H7 (cell line): ENCODE measurements at regions not wholly inside any gene's neighbourhood (a gene's known extent, or its start where the extent isn't known, plus 50 kb on each side); places are given as distances from the start of the nearest gene placed in this dataset.
"Not testable (repeated sequence)": the region's sequence is repeated elsewhere in the genome, so short reads cannot be mapped to it uniquely, and the experiment has no call there.

Source experiments
- DNase-seq: peaks from one replicate; pipeline ENCODE4 v3.0.0; 2012
- H3K27me3 ChIP-seq: 2 replicates; pipeline ENCODE4 v1.6.0; 2011; ENCODE audit warnings: mild to moderate bottlenecking, low read length; ENCODE audit not compliant: control insufficient read depth, insufficient read depth
- H3K36me3 ChIP-seq: replicated peaks from 2 replicates; pipeline ENCODE4 v1.5.1; 2011; ENCODE audit warnings: low read length; ENCODE audit not compliant: control insufficient read depth, insufficient read depth
- H3K4me3 ChIP-seq: 2 replicates; pipeline ENCODE4 v1.5.1; 2011; ENCODE audit warnings: low read depth, mild to moderate bottlenecking, control low read depth, low read length, moderate library complexity; ENCODE audit not compliant: insufficient read depth

GRCh38 chr18:4807604-4808293, 352.6 kb upstream of the DLGAP1 start:
- Histone ChIP-seq H3K27me3 (no peaks in the 10 kb centered on the region), H3K4me3 (no peak overlapping the region), H3K36me3 (no peaks in the 10 kb centered on the region)
- no peak for DNase-seq

GRCh38 chr18:4806331-4806730, 351.2 kb upstream of the DLGAP1 start:
- no peak overlapping the region for H3K4me3 ChIP-seq
- DNase-seq: no peak
- H3K27me3 ChIP-seq: no peaks in the 10 kb centered on the region
- H3K36me3 ChIP-seq: no peaks in the 10 kb centered on the region

GRCh38 chr18:4802296-4802695, 347.2 kb upstream of the DLGAP1 start:
- Histone ChIP-seq H3K36me3 (no peaks in the 10 kb centered on the region), H3K27me3 (no peaks in the 10 kb centered on the region)
- no peak for DNase-seq

GRCh38 chr18:4801151-4801550, 346.0 kb upstream of the DLGAP1 start:
- no peaks in the 10 kb centered on the region for H3K27me3 ChIP-seq
- H3K4me3 ChIP-seq: no peak overlapping the region
- DNase-seq: no peak
- no peaks in the 10 kb centered on the region for H3K36me3 ChIP-seq

More at GRCh38 chr18:4802296-4802695, 347.2 kb upstream of the DLGAP1 start:
- no peak overlapping the region for H3K4me3 ChIP-seq

GRCh38 chr18:4797002-4797685, 342.0 kb upstream of the DLGAP1 start:
- no peak overlapping the region for H3K4me3 ChIP-seq
- no peaks in the 10 kb centered on the region for H3K36me3 ChIP-seq
- DNase-seq: no peak
- H3K27me3 ChIP-seq: no peaks in the 10 kb centered on the region

- Histone ChIP-seq H3K36me3 (no peaks in the 10 kb centered on the region), H3K4me3 (no peak overlapping the region)
These were observed 334.4 kb upstream of the DLGAP1 start for GRCh38 chr18:4789506-4789905.

GRCh38 chr18:4781873-4782272, 326.8 kb upstream of the DLGAP1 start:
- no peaks in the 10 kb centered on the region for H3K36me3 ChIP-seq
- H3K27me3 ChIP-seq: no peaks in the 10 kb centered on the region
- H3K4me3 ChIP-seq: no peak overlapping the region
- no peak for DNase-seq

More at GRCh38 chr18:4789506-4789905, 334.4 kb upstream of the DLGAP1 start:
- no peaks in the 10 kb centered on the region for H3K27me3 ChIP-seq
- no peak for DNase-seq

GRCh38 chr18:4765401-4765800, 310.3 kb upstream of the DLGAP1 start:
- peak; percentile 62 for DNase-seq
- Histone ChIP-seq H3K27me3 (no peaks in the 10 kb centered on the region), H3K36me3 (no peaks in the 10 kb centered on the region), H3K4me3 (no peak overlapping the region)

GRCh38 chr18:4762330-4762729, 307.2 kb upstream of the DLGAP1 start:
- H3K27me3 ChIP-seq: no peaks in the 10 kb centered on the region
- H3K36me3 ChIP-seq: no peaks in the 10 kb centered on the region
- H3K4me3 ChIP-seq: no peak overlapping the region
- no peak for DNase-seq

- no peak for DNase-seq
- Histone ChIP-seq H3K27me3 (no peaks in the 10 kb centered on the region), H3K4me3 (no peak overlapping the region), H3K36me3 (no peaks in the 10 kb centered on the region)
These were observed 303.9 kb upstream of the DLGAP1 start for GRCh38 chr18:4758980-4759379.

- Histone ChIP-seq H3K36me3 (no peaks in the 10 kb centered on the region), H3K27me3 (no peaks in the 10 kb centered on the region), H3K4me3 (no peak overlapping the region)
- DNase-seq: no peak
These were observed 300.7 kb upstream of the DLGAP1 start for GRCh38 chr18:4755848-4756247.

GRCh38 chr18:4753151-4753550, 298.0 kb upstream of the DLGAP1 start:
- not testable (repeated sequence) for H3K36me3 ChIP-seq, DNase-seq, H3K4me3 ChIP-seq, H3K27me3 ChIP-seq

- Histone ChIP-seq H3K36me3 (no peaks in the 10 kb centered on the region), H3K27me3 (no peaks in the 10 kb centered on the region), H3K4me3 (no peak overlapping the region)
- no peak for DNase-seq
These were observed 296.4 kb upstream of the DLGAP1 start for GRCh38 chr18:4751523-4751922.

GRCh38 chr18:4750393-4751346, 295.6 kb upstream of the DLGAP1 start:
- no peak overlapping the region for H3K4me3 ChIP-seq
- no peaks in the 10 kb centered on the region for H3K36me3 ChIP-seq
- no peak for DNase-seq
- H3K27me3 ChIP-seq: no peaks in the 10 kb centered on the region
